ENCODE measurements at regions not wholly inside any gene's neighbourhood (a gene's known extent, or its start where the extent isn't known, plus 50 kb on each side); places are given as distances from the start of the nearest gene placed in this dataset.

- no peak for DNase-seq (ENCODE audit: low read depth)
- no peak overlapping the region for H3K4me3 ChIP-seq (ENCODE audit: low read depth, low read length)
- no peak for TF ChIP-seq CTCF (IDR thresholded peaks at IDR 0.05; ENCODE audit: control insufficient read depth, extremely low read depth, insufficient read depth)
These were observed 89.4 kb upstream of the EDIL3 start for GRCh38 chr5:84474126-84474525.

GRCh38 chr5:84453405-84453804 lies 68.7 kb upstream of the EDIL3 start:
- no peak for DNase-seq (ENCODE audit: low read depth)
- TF ChIP-seq CTCF (IDR thresholded peaks at IDR 0.05; ENCODE audit: control insufficient read depth, extremely low read depth, insufficient read depth), result no peak
- H3K4me3 ChIP-seq (ENCODE audit: low read depth, low read length), result no peak overlapping the region

- peak; percentile 35 for TF ChIP-seq CTCF (IDR thresholded peaks at IDR 0.05; ENCODE audit: control insufficient read depth, extremely low read depth, insufficient read depth)
- H3K4me3 ChIP-seq (ENCODE audit: low read depth, low read length), result no peak overlapping the region
- DNase-seq (ENCODE audit: low read depth), result no peak
These were observed 66.1 kb upstream of the EDIL3 start for GRCh38 chr5:84450617-84451414.

- TF ChIP-seq CTCF (IDR thresholded peaks at IDR 0.05; ENCODE audit: control insufficient read depth, extremely low read depth, insufficient read depth), result no peak
- DNase-seq (ENCODE audit: low read depth), result no peak
These were observed 60.5 kb upstream of the EDIL3 start for GRCh38 chr5:84445049-84445685.

GRCh38 chr5:84438456-84438855 lies 53.8 kb upstream of the EDIL3 start:
- no peak for DNase-seq (ENCODE audit: low read depth)
- no peak for TF ChIP-seq CTCF (IDR thresholded peaks at IDR 0.05; ENCODE audit: control insufficient read depth, extremely low read depth, insufficient read depth)
- no peak overlapping the region for H3K4me3 ChIP-seq (ENCODE audit: low read depth, low read length)

More at GRCh38 chr5:84445049-84445685, 60.5 kb upstream of the EDIL3 start:
- no peak overlapping the region for H3K4me3 ChIP-seq (ENCODE audit: low read depth, low read length)

- no peak for DNase-seq (ENCODE audit: low read depth)
- TF ChIP-seq CTCF (IDR thresholded peaks at IDR 0.05; ENCODE audit: control insufficient read depth, extremely low read depth, insufficient read depth), result no peak
- no peak overlapping the region for H3K4me3 ChIP-seq (ENCODE audit: low read depth, low read length)
These were observed 53.1 kb upstream of the EDIL3 start for GRCh38 chr5:84437673-84438315.
